ENCODE measurements at regions not wholly inside any gene's neighbourhood (a gene's known extent, or its start where the extent isn't known, plus 50 kb on each side); places are given as distances from the start of the nearest gene placed in this dataset.

- TF ChIP-seq CTCF (IDR thresholded peaks at IDR 0.05; ENCODE audit: low read depth, low read length) (no peak), POLR2A (IDR thresholded peaks at IDR 0.05; ENCODE audit: extremely low read depth, insufficient read length) (no peak), MYC (IDR thresholded peaks at IDR 0.05; ENCODE audit: low read depth, low read length) (no peak), MAX (IDR thresholded peaks at IDR 0.05; ENCODE audit: low read depth, low read length) (no peak)
These were observed 384.4 kb downstream of the DLEU7 start for GRCh38 chr13:50459046-50459445.
